GM19372 (cell line): ENCODE measurements at regions not wholly inside any gene's neighbourhood (a gene's known extent, or its start where the extent isn't known, plus 50 kb on each side); places are given as distances from the start of the nearest gene placed in this dataset.

Source experiments
- ATAC-seq: cut with Tn5 transposase; IDR thresholded peaks from one replicate; pipeline ENCODE4 v1.9.1; 2021; ENCODE audit warnings: mild to moderate bottlenecking, low read depth, moderate library complexity; ENCODE audit not compliant: unreplicated experiment

GRCh38 chr10:10797513-10797912, 220.2 kb upstream of the CELF2 start:
- no peak for ATAC-seq

- ATAC-seq = no peak
Measured at GRCh38 chr10:10798102-10798863, 219.4 kb upstream of the CELF2 start.

GRCh38 chr10:10798864-10799192, 218.8 kb upstream of the CELF2 start:
- ATAC-seq = no peak

GRCh38 chr10:10800961-10801360, 216.7 kb upstream of the CELF2 start:
- no peak for ATAC-seq

- ATAC-seq = no peak
Measured at GRCh38 chr10:10803278-10803677, 214.4 kb upstream of the CELF2 start.

GRCh38 chr10:10804061-10804460, 213.6 kb upstream of the CELF2 start:
- no peak for ATAC-seq

- ATAC-seq = no peak
Measured at GRCh38 chr10:10804998-10805740, 212.5 kb upstream of the CELF2 start.

- no peak for ATAC-seq
Measured at GRCh38 chr10:10807106-10807505, 210.6 kb upstream of the CELF2 start.

GRCh38 chr10:10811562-10811961, 206.1 kb upstream of the CELF2 start:
- no peak for ATAC-seq

- ATAC-seq = no peak
Measured at GRCh38 chr10:10813656-10814055, 204.0 kb upstream of the CELF2 start.

GRCh38 chr10:10814069-10814468, 203.6 kb upstream of the CELF2 start:
- no peak for ATAC-seq

- no peak for ATAC-seq
Measured at GRCh38 chr10:10816447-10816846, 201.2 kb upstream of the CELF2 start.

- ATAC-seq = no peak
Measured at GRCh38 chr10:10817609-10818008, 200.1 kb upstream of the CELF2 start.

GRCh38 chr10:10818082-10818481, 199.6 kb upstream of the CELF2 start:
- ATAC-seq = no peak

GRCh38 chr10:10819206-10819856, 198.3 kb upstream of the CELF2 start:
- ATAC-seq = no peak

- no peak for ATAC-seq
Measured at GRCh38 chr10:10821926-10822325, 195.7 kb upstream of the CELF2 start.

GRCh38 chr10:10824591-10825148, 193.0 kb upstream of the CELF2 start:
- no peak for ATAC-seq

GRCh38 chr10:10826125-10826524, 191.5 kb upstream of the CELF2 start:
- no peak for ATAC-seq

GRCh38 chr10:10828623-10829022, 189.0 kb upstream of the CELF2 start:
- no peak for ATAC-seq

GRCh38 chr10:10829576-10829975, 188.1 kb upstream of the CELF2 start:
- ATAC-seq = no peak

- no peak for ATAC-seq
Measured at GRCh38 chr10:10830293-10830986, 187.2 kb upstream of the CELF2 start.
